NCI-H2171 treated with DMSO at 0.1 percent for 48 hours (cell line): ENCODE measurements at regions not wholly inside any gene's neighbourhood (a gene's known extent, or its start where the extent isn't known, plus 50 kb on each side); places are given as distances from the start of the nearest gene placed in this dataset.

ENCODE experiments used
- DNase-seq: peaks from one replicate; lab custom pipeline; 2025; lab: John Stamatoyannopoulos, UW

DNA sequence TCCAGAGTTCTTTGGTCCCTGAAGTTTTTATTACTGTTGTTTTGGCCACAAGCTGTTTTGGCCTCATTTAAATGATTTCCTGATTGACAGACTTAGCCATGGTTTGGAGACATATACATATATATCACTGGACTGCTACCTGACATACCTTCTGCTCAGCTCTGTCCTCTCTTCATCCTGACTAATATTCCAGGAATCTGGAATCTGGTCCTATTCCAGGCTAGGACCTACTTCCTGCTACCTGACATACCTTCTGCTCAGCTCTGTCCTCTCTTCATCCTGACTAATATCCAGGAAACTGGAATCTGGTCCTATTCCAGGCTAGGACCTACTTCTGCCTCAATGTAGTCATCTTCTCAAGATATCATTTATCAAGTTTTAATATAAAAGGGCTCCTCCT, 724.4 kb upstream of the ROBO1 start:
- DNase-seq: no peak

DNA sequence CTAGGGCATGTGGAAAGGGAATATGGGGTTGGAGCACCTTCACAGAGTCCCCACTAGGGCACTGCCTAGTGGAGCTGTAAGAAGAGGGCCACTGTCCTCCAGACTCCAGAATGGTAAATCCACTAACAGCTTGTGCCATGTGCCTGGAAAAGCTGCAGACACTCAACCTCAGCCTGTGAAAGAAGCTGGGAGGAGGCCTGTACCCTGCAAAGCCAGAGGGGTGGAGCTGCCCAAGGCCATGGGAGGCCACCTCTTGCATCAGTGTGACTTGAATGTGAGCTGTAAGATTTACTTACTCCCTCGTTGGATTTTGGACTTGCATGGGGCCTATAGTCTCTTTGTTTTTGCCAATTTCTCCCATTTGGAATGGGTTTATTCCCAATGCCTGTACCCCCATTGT, 705.2 kb upstream of the ROBO1 start:
- no peak for DNase-seq

DNA sequence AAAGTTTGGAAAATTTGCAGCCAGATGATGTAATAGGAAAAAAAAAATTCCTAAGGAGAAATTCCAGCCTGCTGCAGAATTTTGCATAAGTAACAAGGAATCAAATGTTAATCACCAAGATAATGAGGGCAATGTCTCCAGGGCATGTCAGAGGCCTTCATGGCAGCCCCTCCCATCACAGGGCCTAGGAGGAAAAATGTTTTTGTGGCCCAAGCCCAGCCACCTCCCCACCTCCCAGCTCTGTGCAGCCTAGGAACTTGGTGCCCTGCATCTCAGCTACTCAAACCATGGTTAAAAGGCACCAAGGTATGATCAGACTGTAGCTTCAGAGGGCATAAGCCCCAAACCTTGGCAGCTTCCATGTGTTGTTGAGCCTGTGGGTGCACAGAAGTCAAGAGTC, 704.7 kb upstream of the ROBO1 start:
- no peak for DNase-seq

DNA sequence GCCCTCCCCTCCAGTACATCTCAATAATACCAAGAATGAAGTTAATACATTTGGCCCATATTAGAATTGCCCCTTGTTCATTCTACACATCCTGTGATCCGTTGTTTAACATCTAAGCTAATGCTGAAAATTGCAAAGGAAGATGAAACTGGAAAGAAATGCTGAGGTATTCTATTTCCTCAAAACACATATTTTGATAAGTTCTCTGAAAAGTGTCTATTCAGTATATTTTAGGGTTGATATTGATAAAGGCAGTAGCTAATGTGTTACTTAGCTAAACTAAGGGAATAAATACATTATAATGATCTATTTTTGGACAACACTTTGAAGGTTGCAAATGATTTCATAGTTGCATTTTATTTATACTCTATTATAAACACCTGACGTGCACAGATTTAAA, 702.6 kb upstream of the ROBO1 start:
- DNase-seq: no peak

DNA sequence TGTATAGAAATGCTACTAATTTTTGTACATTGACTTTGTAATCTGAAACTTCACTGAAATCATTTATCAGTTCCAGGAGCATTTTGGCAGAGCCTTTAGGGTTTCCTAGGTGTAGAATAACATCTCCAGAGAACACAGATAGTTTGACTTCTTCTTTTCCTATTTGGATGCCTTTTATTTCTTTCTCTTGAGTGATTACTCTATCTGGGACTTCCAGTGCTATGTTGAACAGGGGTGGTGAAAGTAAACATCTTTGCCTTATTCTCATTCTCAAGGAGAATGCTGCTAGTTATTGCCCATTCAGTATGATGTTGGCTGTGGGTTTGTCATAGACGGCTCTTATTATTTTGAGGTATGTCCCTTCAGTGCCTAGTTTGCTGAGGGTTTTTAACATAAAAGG, 697.9 kb upstream of the ROBO1 start:
- DNase-seq: no peak

DNA sequence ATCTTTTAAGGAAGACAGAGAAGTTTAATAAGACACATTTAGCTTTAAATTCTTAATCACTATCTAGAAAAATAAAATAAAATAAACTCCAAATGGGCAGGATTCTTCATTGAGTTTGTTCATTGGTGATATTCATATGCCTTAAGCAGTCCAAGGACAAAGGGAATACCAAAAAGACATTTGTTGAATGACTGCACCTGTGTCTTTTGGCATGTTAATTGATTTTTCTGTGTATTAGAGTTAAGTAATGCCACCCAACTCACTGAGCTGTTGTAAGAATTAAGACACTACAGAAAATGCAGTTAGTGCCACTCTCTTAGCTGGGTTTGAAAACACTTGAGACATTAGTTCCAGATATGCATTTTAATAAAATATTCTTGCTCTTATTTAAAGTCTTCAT, 683.6 kb upstream of the ROBO1 start:
- DNase-seq: no peak

DNA sequence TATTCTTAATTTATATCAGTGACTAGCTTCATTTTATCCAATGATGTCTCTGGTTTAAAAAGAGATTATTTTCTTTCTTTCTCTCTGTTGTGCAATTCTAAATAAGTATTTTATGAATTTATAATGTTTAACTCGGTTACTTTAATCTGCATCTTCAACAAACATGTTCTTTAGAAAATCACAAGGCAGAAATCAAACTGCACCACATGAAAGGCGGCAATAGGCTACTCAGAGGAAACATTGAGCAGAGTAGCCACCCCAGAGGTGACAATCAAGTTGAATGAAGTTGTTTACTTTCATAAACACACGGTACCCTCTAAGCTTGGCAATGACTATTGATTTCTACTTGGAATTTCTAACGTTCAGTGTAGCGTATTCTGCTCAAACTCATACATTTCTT, 677.8 kb upstream of the ROBO1 start:
- no peak for DNase-seq

DNA sequence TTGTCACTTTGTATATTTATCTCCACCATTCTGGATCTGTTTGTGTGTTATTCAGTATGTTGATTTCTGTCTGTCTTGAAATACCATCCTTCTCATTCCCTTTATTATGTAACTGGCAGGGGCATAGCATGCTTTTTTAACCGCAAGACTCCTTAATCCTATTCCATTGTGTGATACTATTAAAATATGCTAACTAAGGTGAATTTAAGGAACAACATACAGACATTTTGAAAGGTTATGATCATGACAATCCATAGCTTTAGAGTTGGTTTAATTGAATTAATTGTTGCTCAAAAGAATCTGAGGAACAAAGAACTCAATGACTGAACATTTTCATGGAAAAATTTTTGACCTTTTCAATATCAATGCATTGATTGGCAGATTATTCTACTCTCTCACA, 677.3 kb upstream of the ROBO1 start:
- DNase-seq: no peak

DNA sequence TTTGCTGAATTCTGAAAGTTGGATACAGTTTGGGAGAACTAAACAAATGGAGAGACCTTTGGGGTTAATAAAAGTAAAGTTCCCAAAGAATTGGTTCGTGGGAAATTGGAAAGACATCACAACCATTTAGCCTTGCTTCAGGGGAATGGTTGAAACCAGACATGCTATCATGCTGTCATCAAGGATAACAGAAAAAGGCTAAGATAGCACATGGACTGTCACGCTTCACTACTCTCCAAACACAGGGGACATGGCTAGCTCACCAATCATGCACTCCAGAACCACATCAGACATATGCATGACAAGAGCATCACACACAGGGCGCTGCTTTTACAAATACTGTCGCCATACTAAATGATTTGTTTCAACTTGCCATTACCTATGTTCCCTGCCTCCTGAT, 671.7 kb upstream of the ROBO1 start:
- DNase-seq: no peak

DNA sequence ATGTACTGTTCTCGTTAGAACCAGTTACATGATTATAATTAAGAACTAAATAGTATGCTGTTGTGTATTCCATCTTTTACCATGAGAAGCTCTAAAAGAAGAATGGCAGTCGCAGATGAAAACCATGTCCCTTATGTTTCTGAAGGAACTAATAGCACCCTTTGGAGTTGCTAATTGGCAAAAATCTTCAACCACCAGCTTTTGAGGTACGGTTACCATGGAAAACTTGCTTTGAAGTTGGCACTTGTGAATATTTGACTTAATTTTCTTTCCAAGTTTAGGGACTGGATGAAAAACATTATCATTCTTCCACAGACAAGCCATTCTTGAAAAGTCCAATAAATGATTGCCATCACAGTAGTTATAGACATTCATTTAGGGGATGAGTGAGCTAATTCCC, 666.6 kb upstream of the ROBO1 start:
- no peak for DNase-seq

DNA sequence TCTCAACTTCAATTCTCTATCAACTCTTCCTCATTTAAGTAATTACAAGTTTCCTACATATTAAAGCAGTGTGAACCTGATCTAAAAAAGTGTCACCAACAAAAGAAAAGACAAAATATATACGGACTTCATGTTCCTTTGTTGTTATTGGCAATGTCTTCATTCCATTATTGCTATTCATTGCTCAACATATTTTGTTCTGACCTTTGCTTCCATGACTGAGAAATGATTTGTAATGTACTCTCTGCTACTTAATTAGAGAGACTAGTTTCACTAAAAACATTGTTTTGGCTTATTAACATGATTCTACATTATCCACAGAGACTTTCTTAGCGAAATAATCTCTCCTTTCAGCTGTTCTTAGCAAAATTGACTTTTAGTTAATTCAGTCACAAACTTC, 657.2 kb upstream of the ROBO1 start:
- no peak for DNase-seq

DNA sequence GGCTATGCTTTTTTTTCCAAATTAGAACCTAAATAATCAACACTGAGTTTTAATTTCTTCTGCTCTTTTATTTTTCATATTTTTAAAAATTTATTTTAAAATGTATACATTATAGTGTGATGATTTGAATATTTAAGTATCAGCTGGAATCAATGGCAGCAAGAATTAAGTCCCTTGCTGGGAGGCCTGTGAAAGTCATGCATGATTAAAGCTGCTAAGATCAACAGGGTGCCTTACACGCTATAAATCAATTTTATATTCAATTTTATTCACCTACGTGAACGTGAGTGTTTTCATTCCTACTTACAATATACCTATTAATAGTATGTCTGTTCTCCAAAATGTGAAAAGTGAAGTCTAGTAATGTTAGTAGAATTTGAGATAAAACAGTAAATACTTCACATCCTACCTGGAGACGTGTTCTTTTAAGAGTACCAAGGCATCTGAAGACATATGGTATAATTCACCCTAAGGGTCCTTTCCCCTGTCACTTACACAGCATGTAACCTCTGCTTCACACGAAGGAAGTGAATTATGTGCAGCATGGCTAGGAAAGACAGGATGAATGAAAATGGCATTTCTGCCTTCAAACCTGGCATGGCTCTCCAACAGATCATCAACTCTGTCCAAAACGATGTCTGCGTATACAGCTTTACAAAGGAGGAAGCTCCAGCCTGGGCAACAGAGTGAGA, 640.4 kb upstream of the ROBO1 start:
- no peak for DNase-seq

DNA sequence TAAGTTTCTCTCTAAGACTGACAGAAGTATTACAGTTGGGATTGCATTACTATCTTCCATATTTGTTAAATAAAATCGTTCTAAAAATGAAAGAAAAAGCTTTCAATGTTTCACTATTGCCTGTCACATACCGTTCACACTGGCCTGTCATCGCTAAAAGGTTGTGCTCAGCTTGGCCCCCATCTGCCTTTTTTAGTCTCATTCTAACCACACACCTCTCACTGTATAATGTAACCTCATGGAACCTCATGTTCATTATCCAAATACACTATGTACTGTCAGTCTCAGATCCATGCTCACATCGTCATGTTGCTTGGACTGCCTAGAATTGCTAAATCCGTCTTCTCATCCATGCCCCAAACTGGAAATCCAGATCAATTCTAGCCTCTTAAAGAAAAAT, 637.8 kb upstream of the ROBO1 start:
- DNase-seq: no peak

DNA sequence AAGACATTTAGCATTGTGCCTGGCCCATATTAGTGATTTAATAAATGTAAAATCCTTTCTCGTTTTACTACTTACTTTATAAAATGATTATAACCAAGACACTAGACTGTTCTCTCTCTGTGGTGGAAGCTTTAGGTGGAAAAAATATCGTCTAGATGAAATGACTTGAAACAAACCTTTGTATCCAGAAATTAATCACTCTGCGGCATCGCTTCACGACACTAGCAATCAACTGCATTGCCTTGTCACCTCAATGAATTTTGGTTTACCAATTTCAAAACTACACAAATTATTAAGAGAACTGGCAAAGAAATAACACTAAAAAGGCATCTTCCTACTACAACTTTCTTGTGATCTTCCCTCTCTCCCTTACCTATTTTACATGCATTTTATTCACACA, 627.2 kb upstream of the ROBO1 start:
- DNase-seq: no peak

DNA sequence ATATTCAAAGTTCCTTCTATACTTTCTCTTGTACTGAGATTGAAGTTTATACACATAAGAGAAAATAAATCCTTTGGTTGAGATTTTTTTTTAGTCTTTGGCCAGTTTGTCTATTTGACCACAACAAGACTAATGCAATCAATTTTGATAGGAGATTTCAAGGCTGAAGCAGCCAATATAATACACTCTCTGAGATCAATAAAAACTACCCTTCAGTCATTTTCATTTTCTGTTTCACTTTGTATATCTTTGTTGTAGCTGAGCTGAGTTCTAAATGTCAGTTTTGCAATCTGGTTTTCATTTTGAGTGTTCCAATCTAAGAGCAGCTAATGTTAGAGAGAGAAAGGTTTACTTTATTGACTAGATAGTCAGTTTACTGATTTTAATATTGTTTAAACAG, 623.8 kb upstream of the ROBO1 start:
- no peak for DNase-seq

DNA sequence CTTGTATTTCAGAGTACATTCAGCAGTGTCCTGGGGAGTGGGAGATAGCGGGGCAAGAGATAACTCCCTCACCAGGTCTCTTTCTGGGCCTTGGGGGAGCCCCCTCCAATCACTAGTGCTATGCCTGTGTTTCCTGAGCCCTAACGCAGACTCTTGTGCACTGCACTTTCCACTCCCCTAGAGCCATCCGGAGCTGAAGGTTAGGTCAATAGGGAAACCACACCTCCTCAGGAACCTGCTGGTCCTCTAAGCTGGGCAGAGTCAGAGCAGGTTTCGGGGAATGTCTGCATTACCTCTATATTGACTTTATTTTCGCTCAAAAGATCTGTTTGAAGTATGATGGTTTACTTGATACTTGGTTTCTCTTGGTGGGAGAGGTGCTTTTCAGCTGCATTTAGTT, 617.0 kb upstream of the ROBO1 start:
- no peak for DNase-seq

DNA sequence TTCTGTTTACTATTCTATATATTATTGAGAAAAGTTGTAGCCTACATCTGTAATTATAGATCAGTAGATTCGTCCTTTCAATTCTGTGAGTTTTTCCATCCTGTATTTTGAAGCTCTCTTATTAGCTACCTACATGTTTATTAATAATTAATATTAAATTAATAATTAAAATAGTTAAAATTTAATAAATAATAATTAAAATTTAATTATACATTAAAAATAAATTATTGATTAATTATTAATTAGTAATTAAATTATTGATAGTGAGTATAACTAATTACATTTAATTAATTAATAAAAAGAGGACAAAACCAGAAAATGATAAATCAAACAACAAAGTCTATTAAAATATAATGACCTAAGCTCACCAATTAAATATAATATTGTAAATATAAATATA, 606.6 kb upstream of the ROBO1 start:
- no peak for DNase-seq

DNA sequence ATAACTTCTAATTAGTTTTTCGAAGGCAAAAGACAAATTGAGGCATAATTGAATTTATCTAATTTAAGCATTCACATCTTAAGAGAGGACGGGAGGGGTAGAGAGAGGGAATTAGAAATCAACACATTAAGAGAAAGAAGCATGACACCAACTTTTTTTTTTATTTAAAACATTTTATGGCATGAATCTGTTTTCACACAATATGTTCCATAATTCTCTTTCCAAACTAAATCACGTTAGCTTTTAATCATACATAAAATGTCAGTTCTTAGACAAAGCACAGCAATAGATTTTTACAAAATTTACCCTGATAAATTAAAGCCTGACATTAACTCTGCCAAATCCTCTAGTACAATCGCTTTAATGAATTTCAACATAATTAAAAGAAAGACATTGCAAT, 600.8 kb upstream of the ROBO1 start:
- DNase-seq: no peak

DNA sequence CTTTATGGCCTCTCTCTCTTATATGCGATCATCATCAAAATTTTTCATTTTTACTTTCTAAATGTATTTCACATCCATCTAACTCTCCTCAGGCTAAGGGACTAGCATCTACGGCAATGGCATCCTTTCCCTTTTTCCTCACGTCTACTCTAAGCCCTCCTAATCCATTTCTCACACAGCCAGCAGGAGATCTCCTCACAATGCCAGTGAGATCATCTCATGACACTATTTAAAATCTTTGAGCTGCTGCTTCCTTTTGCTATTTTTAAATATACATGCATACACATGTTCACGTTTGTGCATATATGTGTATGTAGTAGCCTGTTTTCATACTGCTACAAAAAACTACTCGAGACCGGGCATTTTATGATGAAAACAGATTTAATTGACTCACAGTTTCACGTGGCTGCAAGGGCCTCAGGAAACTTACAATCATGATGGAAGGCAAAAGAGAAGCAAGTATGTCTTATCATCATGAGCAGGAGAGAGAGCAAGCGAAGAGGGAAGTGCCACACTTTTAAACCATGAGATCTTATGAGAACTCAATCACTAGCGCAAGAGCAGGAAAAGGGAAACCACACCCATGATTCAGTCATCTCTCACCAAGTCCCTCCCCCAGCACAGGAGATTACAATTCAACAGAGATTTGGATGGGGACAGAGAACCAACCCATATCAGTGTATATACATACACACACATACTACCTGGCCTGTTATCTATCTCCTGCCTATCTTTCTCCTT, 599.2 kb upstream of the ROBO1 start:
- DNase-seq: no peak

DNA sequence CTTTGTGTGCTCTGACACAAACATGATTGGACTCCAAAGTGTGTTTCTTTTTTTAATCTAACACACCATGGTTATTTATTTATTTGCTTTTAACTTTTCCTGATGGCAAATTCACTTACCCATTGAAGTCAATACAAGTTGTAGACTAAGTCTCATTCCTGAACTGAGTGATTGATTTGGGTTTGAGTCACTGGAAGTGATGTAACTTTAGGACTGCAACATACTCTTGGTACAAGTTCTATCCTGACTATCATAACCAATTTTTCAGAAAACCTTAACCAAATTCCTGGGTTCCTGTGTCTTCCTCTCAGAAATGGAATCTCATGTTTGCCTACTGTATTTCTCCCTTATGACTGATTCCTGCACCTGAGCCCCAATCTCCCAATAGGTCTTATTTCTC, 590.0 kb upstream of the ROBO1 start:
- no peak for DNase-seq

DNA sequence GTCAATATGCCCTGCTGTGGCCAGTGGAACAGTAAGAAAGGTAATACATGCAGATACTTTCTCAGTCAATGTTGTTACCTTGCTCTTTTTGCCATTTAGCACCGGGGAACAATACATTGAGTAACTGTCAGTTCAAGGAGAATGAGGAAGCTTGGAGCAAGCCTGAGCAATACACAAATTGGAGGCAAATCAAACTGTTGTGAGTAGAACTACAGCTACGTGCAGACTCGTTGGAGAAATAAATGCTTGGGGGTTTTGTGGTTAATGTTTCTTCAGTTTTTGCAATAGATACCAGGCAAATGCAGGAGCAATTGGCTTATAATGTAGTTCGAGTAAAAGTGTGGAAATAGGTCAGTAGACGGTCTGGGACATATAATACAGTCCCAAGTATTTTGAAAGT, 587.3 kb upstream of the ROBO1 start:
- no peak for DNase-seq

DNA sequence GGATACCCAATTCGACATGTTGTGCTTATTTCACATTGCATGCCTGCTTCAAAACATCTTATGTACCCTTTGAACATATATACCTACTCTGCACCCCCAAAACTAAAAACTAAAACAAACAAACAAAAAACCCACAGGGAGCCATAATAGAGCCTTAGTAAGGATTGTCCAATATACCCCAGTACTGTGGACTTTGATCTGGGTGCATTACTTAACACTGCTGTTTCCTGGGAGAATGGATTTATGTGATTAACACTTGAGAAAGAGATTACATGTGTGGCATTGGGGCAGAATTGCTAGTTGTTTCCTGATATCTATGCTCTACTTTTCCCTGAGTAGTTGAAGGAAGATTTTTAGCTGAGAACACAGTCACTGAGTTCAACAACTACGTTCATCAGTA, 583.4 kb upstream of the ROBO1 start:
- DNase-seq: no peak

DNA sequence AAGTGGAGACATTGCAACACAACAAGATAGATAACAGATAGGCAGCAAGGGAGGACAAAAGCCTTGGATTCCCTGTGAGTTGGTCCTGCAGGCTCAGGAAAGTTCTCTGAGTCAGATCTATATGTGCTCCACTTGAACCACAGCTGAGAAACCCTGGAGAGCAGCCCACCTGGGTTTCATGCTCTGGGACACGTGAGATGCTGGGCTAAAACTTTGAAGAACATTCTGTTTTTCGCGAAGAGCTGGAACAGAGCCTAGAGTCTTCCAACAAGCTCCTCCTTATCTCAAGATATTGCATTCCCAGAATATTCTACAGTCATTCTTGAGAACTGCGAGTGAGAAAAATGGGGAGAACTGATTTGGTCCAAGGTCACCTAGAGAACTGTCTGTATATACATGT, 583.0 kb upstream of the ROBO1 start:
- DNase-seq: no peak

DNA sequence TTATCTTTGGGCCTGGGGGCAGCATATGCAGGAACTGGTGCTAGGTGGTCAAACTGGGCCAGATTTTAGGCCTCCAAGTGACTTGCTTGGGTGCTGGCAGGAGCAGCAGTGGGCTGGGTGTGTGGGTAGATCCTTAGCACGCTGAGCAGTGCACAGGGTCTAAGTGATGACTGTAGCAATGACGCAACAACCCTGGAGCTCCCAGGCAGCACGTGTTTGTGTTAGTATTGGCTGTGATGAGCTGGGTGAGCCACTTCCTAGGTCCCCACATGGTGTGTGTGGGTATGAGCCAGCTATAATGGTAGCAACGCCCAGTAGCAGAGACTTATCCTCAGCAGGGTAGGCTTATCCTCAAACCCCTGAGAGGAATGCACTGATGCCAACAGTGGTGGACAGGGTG, 570.6 kb upstream of the ROBO1 start:
- DNase-seq: no peak
